ENCODE measurements at regions not wholly inside any gene's neighbourhood (a gene's known extent, or its start where the extent isn't known, plus 50 kb on each side); places are given as distances from the start of the nearest gene placed in this dataset.

DNA sequence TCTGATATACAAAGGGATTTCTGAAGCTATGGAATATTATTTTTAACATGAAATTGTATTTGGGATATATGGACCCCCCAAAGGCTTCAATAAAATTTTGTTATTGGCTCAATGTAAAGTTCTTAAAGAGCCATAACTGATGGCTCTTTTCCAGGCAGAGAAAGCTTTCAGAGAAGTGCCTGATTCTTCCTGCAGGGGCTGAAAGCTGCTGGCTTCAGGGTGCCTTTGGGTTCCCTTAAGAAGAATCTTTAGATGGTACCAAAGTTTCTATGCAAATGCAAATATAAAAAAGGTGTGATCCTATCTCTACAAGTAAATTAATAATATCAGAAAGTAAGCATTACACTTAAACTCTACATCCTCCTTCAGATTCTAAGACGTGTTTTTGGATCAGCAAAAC is 72.6 kb downstream of the NR2F2 start:
- no peak for TF ChIP-seq CTCF (IDR thresholded peaks at IDR 0.05; ENCODE audit: poor library complexity)
- TF ChIP-seq EZH2 (IDR thresholded peaks at IDR 0.05; ENCODE audit: borderline replicate concordance), result no peak
